NCI-H69 (cell line): ENCODE measurements at regions not wholly inside any gene's neighbourhood (a gene's known extent, or its start where the extent isn't known, plus 50 kb on each side); places are given as distances from the start of the nearest gene placed in this dataset.
A peak's percentile ranks its signal among the peaks of the same experiment; 100 is the strongest.

Experiments
- DNase-seq: peaks from one replicate; lab custom pipeline; 2025; lab: John Stamatoyannopoulos, UW

DNA sequence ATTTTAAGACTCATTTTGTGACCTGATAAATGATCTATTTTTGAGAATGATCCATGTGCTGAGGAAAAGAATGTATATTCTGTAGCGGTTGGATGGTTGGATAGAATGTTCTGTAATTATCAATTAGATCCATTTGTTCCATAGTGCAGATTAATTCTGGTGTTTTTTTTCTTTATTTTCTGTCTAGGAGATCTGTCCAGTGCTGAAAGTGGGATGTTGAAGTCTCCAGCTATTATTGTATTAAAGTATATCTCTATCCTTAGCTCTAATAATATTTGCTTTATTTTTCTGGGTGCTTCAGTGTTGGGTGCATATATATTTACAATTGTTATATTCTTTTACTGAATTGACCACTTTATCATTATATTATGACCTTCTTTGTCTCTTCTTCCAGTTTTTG is 1344.9 kb upstream of the TENM3 start:
- no peak for DNase-seq

DNA sequence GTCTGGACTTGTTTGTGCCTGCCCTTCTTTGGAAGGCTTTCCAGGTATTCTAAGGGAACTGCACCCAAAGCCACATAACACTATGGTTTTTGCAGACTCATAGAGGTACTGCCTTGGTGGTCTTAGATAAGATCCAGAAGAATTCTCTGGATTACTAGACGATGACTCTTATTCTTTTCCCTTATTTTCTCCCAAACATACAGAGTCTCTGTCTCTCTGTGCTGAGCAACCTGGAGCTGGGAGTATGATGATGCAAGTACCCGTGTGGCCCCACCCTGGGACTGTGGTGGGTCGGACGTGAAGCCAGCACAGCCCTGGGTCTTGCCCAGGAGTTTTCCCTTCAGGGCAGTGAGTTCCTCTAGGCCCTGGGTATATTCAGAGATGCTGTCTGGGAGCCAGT is 1342.4 kb upstream of the TENM3 start:
- DNase-seq = no peak

DNA sequence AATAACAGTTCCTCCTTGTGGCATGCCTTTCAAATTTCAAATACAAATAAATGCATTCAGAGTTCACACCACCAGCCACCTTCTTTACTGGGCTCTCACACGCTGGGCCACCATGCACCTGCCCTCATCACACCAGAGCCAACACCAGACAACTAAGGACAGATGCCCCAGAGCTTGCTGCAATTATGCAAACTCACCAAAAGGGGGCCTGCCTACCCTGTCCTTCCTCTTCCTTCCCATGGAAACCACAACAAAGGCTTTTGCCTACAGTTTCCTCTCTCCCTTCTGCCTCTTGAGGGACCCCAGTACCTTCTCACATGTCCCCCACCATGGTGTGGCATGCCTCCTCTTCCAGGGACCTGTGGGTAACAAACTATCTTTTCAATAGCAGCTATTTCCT is 1333.9 kb upstream of the TENM3 start:
- peak; percentile 70 for DNase-seq

DNA sequence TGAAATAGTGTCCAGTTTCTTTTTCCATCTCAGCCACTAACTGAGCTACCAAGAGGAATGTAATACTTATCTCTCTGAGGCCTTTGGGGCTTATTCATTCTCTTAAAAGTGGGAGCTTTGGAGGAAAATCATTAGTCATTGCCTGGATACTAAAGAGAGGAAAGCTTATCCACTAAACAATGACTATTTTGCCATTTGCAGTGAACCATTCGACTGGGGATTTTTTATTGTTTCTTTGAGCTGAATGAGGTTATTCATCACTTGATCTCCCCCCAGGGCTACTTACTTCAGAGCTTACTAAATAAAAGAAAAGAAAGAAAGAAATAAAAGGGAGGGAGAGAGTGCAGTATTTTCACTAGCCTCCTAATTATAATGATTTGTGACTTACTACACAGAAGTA is 1329.5 kb upstream of the TENM3 start:
- DNase-seq = peak; percentile 93

DNA sequence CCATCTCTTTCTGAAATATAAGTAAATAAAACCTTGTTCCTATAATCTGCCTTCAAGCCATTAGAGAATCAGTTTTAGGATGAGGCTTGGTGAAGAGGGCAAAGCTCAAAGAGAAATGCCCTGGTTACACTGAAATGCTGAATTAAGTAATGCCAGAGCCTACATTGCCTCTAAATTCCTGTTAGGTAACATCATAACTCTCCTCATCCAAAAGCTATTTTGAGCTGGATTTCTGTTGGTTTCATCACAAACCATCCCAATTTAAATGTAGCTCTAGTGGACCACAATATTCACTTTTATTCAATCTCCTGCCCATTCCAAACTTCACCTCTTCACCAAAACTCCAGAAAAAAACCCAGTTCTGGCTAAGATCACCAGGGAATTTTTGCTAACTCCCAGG is 1319.7 kb upstream of the TENM3 start:
- no peak for DNase-seq

DNA sequence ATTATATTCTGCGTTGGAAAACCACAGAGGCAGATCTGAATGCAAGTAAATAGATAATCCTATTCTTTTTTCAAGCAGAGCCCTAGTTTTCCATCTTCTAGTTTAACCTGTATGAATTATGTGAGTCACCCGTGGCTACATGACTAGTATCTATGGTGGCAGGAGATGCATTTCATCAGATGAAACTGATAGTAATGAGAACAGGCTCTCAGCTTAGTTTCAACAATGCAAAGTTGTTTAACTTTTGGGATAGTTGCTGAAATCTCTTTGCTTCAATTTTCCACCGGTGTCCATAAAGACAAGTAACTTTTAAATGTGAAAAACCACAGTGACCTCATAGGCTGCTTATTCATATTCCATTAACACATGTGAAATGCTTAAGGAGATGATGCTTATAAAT is 1317.4 kb upstream of the TENM3 start:
- DNase-seq = no peak

DNA sequence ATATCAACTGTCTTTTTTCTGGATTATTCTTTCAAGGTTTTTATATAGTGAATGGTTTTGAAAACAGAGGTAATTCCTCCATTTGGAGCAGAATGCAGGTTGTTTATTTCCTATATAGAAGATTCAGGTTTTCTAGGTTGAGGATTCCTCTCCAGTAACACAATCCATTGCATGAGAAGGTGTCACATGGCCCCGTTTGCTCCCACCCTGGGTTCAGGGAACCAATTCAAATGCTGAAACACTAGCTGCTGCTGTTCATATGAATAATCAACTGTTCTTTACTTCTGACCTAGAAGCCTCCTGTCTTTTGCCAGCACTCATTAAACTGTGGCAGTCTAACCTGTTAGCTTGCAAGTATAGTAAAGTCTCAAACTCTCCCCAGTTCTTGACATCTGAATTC is 1316.9 kb upstream of the TENM3 start:
- no peak for DNase-seq

DNA sequence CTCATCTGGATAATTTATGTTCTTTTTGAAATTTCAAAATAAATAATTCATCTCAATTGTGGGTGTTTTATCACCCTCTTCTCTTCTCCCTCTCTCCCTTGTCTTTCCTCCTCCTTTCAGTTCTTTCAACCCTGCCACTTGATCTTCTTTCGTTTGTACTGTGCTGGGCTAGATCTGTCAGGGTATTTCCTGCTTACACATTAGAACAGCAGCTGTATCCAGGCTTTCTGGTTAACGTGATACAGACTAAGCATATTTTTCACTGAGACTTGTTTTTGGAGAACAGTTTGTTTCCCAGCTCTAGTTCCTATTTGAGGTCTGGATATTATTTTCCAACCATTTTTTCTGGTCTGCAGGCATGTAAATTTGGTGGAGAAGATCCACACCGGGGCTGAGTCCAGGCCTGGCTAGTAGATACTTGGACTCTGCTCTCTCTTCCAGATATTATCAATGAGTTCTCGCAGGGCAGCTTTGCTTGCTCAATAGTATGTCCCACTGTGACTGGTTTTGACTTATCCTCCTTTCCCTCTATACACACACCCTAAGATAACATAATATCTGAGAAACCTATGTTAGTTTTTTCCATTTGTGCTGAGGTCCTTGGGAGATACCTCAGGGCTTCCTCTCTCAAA is 1310.7 kb upstream of the TENM3 start:
- peak; percentile 43 for DNase-seq

DNA sequence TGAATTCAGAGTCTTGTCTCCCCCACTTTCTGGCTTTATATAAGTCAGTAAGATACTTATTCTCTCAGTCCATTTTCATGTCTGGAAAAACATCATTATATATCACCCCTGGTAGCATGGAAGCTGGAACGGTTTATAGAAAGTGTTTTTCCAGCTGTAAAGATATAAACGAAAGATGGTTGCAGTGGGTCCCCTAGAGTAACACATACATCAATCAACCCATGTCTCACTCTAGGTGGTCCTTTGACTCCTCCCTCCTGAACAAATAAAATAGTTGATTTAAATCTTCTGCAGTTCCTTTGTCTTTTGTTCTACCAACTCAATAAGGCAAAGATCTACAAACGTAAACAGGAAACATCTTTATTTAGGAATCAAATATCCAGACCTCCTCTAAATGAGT is 1306.1 kb upstream of the TENM3 start:
- DNase-seq = peak; percentile 6

DNA sequence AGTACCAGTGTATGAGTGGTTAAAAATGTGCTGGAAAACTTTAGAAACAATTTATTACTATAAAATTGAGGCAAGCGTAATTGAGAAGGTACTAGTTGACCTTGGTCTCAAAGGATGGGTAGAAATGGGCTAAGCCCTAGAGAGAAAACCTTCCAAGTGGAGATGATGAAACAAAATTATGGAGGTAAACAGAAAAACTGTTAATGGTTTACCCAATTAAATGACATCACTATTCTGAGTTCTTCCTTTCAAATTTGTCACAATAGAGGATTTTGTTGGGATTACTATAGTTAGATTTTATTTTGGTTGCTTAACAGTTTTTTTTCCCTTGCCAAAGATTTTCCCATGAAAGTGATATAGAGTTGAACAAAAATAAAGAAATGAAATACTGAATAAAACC is 1302.5 kb upstream of the TENM3 start:
- DNase-seq = peak; percentile 3

DNA sequence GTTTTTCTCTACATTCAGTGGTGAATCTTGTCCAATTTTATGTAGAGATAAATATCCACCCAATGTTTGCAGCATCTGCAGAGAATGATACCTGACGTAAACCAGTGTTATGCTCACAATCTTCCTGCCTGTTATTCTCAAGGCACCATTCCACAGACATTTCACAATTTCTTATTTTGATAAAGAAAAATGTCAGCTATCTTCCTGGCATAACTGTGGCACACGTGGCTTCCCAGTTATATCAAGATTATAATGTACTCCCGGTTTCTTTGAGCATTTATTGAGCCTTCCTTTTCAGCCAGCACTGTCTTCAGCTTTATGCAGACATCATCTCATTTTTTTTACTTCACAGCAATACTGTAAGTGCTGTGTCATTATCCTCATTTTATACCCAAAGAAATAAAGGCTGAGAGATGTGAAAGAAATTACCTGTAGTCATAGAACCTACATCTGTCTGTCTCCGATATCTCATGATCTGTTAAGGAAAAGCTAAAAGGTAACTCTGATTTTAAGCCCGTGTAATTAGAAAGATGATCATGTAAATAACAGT is 1300.8 kb upstream of the TENM3 start:
- DNase-seq = peak; percentile 7

DNA sequence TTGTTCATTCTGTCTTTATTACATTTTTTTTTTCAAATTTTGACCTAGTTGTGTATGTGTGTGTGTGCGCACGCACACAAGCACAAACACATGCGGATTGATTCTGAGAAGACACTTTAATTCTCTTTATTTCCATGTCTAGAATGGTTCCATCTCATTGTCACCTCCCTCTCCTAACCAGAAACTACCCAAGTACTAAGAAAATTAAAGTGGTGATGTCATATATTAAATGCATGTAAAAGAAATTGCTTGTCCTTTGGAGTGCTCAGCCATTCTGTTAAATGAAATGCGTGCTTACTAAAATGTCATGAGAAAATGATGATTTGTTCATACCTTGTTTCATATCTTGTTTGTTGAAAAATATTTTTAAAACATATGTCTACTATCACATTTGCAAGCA is 1297.0 kb upstream of the TENM3 start:
- DNase-seq = no peak

DNA sequence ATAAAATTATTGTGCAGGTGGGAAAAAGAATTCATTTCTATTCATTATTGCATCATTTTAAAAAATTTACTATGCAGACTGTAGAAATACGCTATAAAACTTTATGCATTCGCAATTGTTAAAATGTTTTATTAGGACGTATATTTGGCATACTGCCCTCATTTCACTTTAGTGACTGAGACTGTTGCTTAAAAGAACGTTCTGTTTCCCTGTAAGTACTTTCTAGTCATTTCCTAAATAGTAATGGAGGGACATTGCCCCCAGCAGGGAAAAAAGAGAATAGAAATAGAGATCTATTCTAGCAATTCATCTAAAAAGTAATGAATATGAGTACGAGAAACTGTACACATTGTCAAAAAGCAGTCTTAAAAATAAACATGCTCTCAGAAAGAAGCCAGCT is 1295.8 kb upstream of the TENM3 start:
- peak; percentile 77 for DNase-seq

DNA sequence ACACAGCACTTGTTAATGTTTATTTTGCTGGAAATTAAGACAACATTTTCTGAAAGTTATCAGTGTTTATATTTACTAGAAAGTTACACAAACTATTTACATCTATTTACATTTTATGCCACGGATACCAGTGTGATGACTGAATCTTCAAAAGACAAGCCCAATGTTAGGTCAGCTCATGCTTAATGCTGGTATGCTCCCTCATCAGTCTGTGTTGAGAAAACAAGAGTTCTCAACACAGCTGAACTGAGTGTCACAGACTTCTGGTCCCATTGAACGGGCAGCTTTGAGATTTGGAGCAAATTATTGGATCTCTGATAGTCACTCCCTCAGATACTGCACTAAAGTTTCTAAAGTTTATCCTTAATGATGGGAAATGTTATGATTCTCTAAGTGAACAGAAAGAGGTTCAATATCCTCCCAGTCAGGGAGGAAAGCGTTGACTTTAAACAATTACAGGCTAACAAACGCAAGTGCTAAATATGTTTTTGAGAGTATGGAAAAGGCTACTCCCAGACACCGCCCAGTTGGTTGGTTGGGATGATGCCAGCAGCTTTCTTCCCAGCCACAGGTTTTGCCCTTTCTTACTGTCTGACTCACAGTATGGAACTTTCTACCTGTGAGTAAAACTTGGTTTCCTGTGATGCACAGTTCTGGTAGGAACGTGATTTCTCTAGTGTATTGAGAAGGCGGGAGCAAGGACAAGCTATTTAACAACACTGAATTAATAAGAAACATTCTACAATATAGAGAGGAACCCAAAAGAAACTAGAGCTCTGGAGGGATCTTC is 1293.6 kb upstream of the TENM3 start:
- DNase-seq = peak; percentile 76

DNA sequence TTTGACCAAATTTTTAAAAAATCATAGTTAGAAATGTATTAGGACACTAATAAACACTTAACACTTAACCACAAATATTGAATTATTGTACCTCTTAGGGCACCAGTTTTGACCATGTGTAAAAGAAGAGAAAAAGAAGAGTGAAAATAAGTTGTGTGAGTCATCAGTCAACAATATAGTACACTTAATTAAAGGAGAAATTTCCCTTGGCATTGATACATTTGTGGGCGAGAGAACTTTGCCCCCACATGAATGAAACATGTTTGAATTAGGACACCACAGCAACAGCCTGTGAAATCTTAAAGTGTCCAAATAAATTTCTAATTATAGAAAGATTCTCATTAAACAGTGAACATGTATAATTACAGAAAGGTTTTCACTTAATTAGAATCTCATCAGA is 1292.8 kb upstream of the TENM3 start:
- peak; percentile 59 for DNase-seq

DNA sequence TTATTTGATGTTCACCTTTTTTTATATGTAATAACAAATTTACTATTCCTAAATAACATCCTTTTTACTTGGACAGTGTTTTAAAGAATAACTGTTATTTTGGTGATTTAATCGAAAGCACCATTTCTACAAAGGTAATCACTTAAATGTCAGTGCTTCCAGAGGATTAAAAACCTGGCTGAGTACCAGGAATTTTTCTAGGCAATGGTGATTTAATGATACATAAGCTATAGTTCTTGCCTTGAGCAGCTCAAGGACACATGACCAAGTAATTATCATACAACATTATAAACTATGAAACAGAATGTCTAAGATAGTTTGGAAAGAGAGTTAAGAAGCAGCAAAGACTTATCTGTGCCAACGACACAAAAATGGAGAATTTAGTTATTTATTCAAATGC is 1291.9 kb upstream of the TENM3 start:
- peak; percentile 8 for DNase-seq

DNA sequence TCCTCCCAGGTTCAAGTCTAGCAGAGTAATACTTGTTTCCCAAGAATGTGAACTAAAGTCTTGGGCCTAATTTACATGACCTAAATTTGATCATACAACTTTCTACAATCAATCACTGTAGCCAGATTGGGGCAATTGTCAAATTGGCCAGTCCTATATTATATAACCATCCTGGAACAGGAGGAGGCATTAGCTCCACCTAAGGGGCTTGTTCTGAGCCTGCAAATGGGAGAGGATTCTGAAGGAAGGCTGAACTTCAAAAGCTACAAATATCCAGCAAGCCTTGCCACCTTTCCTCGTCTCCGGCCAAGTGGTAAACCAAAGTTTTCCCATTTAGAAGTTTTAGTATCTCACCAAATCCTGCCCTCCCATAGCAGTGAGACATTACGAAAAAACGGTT is 1289.6 kb upstream of the TENM3 start:
- peak; percentile 47 for DNase-seq

DNA sequence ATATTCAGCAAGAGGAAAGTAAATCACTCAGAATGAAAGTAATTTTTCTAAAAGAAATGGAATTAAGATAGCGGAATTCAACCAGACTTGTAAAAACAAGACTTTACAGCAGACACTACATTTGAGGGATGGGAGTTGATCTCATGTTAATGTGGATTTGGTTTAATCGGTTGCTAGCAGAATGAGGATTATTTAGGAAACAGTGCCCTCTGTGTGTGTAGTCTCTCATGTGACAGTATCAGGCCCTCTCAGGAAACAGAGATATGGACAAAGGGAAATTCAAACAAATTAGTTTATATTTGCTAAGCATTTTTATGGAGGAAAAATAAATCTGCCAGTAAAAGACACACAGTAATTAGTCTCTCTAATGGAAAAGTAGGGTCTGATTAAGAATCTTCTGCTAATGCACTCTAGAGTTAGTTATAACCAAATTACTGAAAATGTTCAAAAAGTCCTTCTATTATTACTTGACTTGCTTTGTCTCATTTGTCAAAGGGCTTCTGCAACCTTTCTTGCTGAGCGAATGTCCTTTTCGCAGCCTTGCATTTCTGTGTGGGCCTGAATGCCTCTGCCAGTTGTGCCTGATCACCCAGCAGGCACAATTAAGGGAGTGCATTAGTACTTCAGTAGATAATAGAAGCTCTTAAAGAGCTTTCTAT is 1282.3 kb upstream of the TENM3 start:
- peak; percentile 79 for DNase-seq

DNA sequence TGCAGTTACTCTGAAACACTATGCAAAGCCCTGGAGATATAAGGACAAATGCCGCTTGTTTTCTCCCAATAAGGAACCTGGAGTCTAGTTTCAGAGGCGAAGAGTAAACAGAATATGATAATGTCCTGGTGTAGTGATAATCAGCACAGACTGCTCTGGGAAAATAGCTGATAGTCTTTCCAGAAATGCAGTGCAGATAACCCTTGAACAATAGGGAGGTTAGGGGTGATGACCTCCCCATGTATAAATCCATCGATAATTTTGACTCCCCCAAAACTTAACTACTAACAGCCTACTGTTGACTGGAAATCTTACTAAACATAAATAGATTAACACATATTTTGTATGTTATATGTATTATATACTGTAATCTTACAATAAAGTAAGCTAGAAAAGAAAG is 1280.9 kb upstream of the TENM3 start:
- DNase-seq = no peak

DNA sequence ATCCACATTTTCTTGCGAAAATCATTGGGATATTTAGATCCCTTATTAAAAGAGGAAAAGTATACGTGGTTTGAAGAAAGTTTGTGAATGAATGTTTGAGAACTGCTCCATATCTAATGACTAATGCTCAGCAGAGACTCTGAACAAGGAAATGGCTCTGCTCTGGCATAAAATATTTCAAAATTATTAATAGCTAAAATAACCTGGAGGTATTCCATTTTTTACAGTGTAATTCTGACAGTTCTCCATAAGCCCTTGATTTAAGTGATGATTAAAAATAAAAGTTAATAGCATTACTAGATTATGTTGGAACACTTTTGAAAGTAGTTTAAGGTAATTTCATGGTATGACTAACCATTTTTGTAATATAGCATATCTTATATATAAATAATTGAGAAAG is 1276.9 kb upstream of the TENM3 start:
- no peak for DNase-seq

DNA sequence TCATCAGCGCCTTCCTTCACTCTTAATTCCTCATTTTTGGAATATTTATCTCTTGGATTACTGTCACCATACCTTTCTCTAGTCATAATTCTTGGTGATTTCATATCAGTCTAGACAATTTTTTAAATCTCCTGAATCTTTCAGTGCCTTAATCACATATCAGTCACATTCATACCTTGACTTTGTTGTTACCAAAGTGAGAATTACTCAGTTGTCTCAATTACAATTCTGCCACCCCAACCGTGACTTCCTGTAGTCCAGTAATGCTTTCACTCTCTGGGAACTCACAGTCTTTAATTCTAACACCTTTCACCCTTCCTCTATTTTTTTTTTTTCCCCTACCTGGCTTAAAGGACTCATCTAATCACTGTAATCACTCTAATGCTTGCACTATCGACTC is 1275.3 kb upstream of the TENM3 start:
- DNase-seq = no peak

DNA sequence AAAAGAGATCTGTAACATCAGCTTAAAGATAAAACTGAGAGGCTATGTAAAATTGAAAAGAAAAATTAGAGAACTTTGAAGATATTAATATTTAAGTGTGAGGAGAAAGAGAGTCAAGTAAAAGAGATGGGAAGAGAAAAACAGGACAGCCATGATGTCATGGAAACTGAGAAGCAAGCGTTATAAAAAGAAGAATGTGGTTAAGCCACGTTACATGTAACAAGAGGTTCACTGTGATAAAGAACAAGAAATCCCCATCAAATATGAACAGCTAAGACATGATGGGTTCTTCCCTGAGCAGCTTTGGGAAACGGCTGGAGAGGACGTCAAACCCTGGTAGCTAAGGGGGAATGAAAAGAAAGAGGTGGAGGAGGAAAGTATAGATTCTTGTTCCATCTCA is 1269.3 kb upstream of the TENM3 start:
- DNase-seq = no peak

DNA sequence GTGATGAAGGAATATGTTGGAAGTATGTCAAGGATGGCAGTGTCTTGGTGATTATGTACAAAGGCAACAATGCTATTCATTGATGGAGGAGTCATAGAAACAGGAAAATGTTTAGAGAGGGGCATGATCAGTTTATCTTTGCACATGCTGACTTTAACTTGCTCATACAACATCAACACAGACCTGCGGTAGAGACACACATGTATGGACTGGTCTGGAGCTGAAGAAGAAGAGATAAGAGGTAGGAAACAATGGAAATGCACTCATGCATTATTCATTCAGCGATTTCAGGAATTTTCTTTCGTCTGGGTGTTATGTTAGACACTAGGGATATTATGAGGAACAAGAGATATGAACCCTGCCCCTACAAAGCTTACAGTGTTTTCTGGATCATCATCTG is 1252.3 kb upstream of the TENM3 start:
- no peak for DNase-seq
